PC-9 (cell line): ENCODE measurements at regions not wholly inside any gene's neighbourhood (a gene's known extent, or its start where the extent isn't known, plus 50 kb on each side); places are given as distances from the start of the nearest gene placed in this dataset.

Experiments used
- CTCF ChIP-seq: fragments of 200-600 bp; sonication (generic); conservative IDR thresholded peaks from 2 replicates; pipeline ENCODE4 v1.6.1; 2017; ENCODE audit warnings: mixed run types, antibody characterized with exemption, mild to moderate bottlenecking, moderate library complexity
- EZH2 ChIP-seq: fragments of 200-600 bp; sonication (generic); IDR thresholded peaks from 2 replicates; pipeline ENCODE4 v1.8.0; 2017; ENCODE audit warnings: antibody characterized with exemption, low read depth

GRCh38 chr14:32009976-32010581, 67.0 kb upstream of the ARHGAP5 start:
- TF ChIP-seq CTCF = no peak
- TF ChIP-seq EZH2 = no peak
